GM12892 (cell line): ENCODE measurements at regions not wholly inside any gene's neighbourhood (a gene's known extent, or its start where the extent isn't known, plus 50 kb on each side); places are given as distances from the start of the nearest gene placed in this dataset.

ENCODE experiments used
- POLR2A ChIP-seq: IDR thresholded peaks from 2 replicates; pipeline ENCODE4 v1.6.1; 2011; ENCODE audit warnings: low read depth, low read length, control low read depth
- POLR2AphosphoS5 ChIP-seq: IDR thresholded peaks from 2 replicates; pipeline ENCODE4 v1.6.1; 2011; ENCODE audit warnings: low read depth, low read length, control low read depth
- TAF1 ChIP-seq: IDR thresholded peaks from 2 replicates; pipeline ENCODE4 v1.6.1; 2011; ENCODE audit warnings: low read depth, mild to moderate bottlenecking, control low read depth, low read length, borderline replicate concordance

DNA sequence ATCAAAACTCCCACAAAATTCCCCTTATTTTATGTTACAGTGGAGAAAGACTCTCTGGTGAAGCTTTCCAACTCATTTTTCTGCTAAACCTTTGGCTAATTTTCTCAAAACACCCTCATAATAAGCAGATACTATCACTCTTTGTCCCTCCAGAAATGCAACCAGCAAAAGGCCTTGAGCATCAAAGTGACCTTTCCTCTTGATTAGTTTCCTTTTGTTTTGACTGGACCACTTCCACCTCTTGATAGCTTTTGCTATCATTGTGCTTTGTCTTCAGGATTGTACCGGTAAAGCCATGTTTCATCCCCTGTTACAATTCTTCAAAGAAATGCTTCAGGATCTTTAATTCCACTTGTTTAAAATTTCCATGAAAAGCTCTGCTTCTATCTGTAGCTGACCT is 115.1 kb upstream of the SLC13A1 start:
- TF ChIP-seq POLR2A (no peak), TAF1 (no peak), POLR2AphosphoS5 (no peak)
